ENCODE measurements at regions not wholly inside any gene's neighbourhood (a gene's known extent, or its start where the extent isn't known, plus 50 kb on each side); places are given as distances from the start of the nearest gene placed in this dataset.

DNA sequence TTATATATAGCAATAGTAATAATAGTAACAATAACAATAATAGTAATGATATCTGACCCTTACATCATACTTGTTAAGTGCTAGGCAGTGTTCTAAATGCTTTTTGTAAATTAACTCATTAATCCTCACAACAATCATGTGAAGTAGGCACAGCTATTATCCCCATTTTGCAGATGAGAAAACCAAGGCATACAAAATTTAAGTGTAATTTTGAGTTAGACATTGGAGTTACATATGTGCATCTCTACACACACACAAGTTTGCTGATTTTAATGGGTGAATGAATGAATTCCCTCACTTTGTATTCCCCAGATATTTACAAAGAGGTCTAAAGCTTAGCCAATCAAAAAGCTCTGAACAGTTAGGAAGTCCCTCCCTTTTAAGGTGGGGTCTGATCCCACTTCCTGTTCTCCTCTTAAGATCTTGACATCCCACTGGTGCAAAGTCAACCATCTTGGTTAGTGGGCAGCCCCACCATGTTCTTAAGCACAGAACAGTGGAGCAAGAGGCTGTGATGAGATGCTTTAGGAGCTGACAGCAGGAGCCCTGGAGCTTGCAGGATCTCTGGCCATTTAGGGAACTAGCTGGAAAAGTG is 85.3 kb upstream of the FOXP4 start:
- CTCF ChIA-PET, result interaction anchor here (1.0 kb wide), 1 partner anchor 11 kb away, joined by 3 read pairs; no protein-coding TSS in a partner anchor
- H3K36me3 Mint-ChIP-seq (ENCODE audit: low read depth), result no peaks in the 10 kb centered on the region
- H3K4me1 Mint-ChIP-seq, result no peaks in the 10 kb centered on the region
- no peak for DNase-seq
- H3K27ac Mint-ChIP-seq, result no peak overlapping the region
- no peak overlapping the region for H3K4me3 Mint-ChIP-seq
- H3K9me3 Mint-ChIP-seq, result no peaks in the 10 kb centered on the region
- H3K27me3 Mint-ChIP-seq, result peaks cover 44% of the 10 kb centered on the region
- POLR2A ChIA-PET, result no interaction called here

DNA sequence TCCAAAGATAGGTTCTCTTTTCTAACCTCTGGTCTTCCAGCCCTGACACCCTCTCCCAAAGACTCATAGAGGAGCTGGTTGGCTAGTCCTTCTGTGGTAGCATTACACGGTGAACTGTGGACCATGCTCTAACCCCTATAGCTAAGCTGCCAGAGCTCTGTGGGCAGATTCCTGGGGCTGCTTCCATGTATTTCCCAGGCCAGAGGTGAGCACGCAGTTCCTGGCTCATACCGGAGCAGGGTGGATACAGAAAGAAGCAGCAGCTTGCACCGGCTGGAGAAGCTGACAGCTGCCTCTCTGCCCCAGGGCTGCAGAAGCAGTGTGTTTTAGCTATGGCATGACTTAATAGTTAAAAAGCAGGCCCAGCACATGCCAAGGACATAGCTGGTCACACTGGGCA is 84.1 kb upstream of the FOXP4 start:
- Mint-ChIP-seq H3K4me3 (no peak overlapping the region), H3K36me3 (ENCODE audit: low read depth) (no peaks in the 10 kb centered on the region), H3K4me1 (no peaks in the 10 kb centered on the region), H3K27ac (no peak overlapping the region), H3K9me3 (no peaks in the 10 kb centered on the region), H3K27me3 (peaks cover 48% of the 10 kb centered on the region)
- POLR2A ChIA-PET, result no interaction called here
- DNase-seq, result no peak
- CTCF ChIA-PET, result interaction anchor here (1.4 kb wide), 1 partner anchor 17 kb away, joined by 5 read pairs; no protein-coding TSS in a partner anchor

DNA sequence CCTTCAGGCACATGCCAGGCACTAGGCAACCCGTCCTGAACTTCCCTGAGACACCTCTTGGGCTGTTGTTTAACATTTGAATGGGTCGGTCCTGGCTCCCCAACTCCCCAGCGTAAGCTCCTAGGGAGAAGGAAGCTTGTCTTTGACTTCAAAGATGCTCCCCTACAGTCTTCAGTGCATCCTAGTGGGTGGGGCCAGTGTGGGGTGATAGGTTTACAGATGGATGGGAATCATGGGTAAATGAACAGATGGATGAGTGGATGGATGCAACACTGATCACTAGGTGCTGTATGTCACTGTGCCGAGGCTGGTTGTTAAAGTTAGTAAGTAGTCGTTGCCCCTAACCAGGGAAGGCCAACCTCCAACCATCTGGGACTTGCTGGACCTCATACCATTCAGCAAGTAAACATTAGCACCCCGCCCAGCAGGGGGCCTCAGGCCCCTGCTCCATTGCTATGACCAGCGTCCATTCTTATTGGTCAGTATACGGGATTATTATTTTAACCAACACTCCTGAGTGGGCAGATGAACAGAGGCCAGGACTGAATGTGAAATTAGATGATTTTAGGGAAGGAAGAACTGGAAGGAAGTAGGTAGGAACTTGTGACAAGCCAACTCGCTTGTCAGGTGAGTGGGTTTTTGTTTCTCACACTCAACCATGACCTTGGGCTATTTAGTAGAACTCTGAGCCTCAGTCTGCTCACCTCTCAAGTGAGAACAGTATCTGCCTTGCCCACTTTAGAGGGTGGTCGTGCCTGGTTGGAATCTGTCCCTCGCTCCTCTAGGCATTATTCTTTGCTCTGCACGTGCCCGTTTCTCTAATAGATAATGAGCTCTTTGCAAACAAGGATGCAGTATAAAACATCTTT is 82.9 kb upstream of the FOXP4 start:
- no peaks in the 10 kb centered on the region for H3K9me3 Mint-ChIP-seq
- ChIA-PET POLR2A (no interaction called here), CTCF (interaction anchor here (0.6 to 1.9 kb wide), 4 partner anchors 11 to 34 kb away, joined by 3 to 5 read pairs (median 5); no protein-coding TSS in a partner anchor)
- no peak overlapping the region for H3K4me3 Mint-ChIP-seq
- peaks cover 53% of the 10 kb centered on the region for H3K27me3 Mint-ChIP-seq
- H3K36me3 Mint-ChIP-seq (ENCODE audit: low read depth), result no peaks in the 10 kb centered on the region
- no peak overlapping the region for H3K27ac Mint-ChIP-seq
- DNase-seq, result no peak
- H3K4me1 Mint-ChIP-seq, result no peaks in the 10 kb centered on the region

DNA sequence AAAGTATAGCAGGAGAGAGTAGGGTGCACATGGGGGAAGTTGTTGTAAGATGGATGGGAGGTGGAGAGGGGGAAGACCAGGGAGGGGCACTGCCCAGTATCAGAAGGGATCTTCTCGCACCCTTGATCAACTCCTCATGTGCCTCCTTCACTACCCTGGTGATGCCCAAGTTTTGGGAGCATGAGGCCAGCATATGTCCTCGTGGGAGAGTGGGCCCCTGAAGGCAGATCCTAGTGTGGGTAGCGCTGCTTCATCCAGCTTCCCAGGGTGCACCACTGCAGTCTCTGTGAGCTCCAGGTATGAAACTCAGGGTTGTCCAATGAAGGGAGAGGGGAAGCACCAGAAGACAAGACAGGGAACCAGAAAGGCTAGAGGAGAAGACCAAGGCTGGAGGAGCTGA is 82.2 kb upstream of the FOXP4 start:
- CTCF ChIA-PET, result interaction anchor here (0.6 to 1.9 kb wide), 3 partner anchors 11 to 33 kb away, joined by 3 to 5 read pairs (median 5); no protein-coding TSS in a partner anchor
- no peak overlapping the region for H3K27ac Mint-ChIP-seq

DNA sequence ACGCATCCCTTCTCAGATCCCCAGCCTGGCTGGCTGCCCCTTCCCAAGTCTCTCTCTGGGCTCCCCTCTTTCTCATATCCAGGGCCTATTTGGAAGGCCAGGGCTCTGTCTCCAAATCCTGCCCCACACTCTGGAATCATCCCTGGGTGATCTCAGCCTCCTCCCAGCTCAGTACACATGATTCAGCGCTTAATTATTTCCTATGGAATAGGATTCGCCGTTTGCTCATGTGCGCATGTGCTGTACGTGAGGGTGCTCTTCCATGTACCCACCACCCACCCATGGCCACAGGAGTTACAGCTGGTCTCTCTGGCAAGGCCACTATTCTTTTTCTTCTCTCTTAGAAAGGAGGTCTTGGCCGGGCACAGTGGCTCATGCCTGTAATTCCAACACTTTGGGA is 81.7 kb upstream of the FOXP4 start:
- no peaks in the 10 kb centered on the region for H3K9me3 Mint-ChIP-seq
- no peak overlapping the region for H3K4me3 Mint-ChIP-seq
- CTCF ChIA-PET, result interaction anchor here (1.5 kb wide), 1 partner anchor 12 kb away, joined by 5 read pairs; no protein-coding TSS in a partner anchor

More for the DNA sequence above, 82.2 kb upstream of the FOXP4 start:
- no peaks in the 10 kb centered on the region for H3K9me3 Mint-ChIP-seq
- no peaks in the 10 kb centered on the region for H3K4me1 Mint-ChIP-seq
- no peak for DNase-seq
- H3K27me3 Mint-ChIP-seq, result peaks cover 54% of the 10 kb centered on the region
- no peaks in the 10 kb centered on the region for H3K36me3 Mint-ChIP-seq (ENCODE audit: low read depth)
- POLR2A ChIA-PET, result no interaction called here
- no peak overlapping the region for H3K4me3 Mint-ChIP-seq

DNA sequence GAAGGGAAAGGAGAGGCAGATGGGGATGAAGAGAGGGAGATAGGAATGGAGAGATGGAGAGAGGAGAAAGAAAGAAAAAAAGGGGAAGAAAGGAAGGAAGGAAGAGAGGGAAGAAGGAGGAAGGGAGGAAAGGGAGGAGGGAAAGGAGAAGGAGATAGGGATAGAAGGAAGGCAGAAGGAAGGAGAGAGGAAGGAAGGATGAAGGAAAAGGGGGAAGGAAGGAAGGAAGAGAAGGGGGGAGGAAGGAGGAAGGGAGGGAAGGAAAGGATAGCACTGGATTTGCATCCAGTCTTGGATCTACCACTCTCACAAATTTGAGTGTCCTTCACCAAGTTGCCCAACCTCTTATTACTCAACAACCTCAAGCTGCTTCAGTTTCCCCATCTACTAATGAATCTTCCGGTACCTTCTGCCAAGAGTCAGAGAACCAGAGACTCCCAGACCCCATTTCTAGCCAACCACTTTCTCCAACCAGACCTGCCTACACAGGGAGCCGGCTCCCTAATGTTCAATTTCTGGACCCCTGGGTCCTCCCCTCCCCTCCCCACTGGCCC is 79.7 kb upstream of the FOXP4 start:
- Mint-ChIP-seq H3K27me3 (peaks cover 65% of the 10 kb centered on the region), H3K27ac (no peak overlapping the region), H3K9me3 (no peaks in the 10 kb centered on the region), H3K4me3 (no peak overlapping the region), H3K36me3 (ENCODE audit: low read depth) (no peaks in the 10 kb centered on the region), H3K4me1 (peaks cover 6% of the 10 kb centered on the region)
- ChIA-PET CTCF (interaction anchor here (0.6 kb wide), 1 partner anchor 62 kb away, joined by 3 read pairs; no protein-coding TSS in a partner anchor), POLR2A (no interaction called here)
- no peak for DNase-seq

More for the DNA sequence above, 81.7 kb upstream of the FOXP4 start:
- Mint-ChIP-seq H3K4me1 (no peaks in the 10 kb centered on the region), H3K27me3 (peaks cover 56% of the 10 kb centered on the region), H3K27ac (no peak overlapping the region), H3K36me3 (ENCODE audit: low read depth) (no peaks in the 10 kb centered on the region)
- DNase-seq, result no peak
- POLR2A ChIA-PET, result no interaction called here

DNA sequence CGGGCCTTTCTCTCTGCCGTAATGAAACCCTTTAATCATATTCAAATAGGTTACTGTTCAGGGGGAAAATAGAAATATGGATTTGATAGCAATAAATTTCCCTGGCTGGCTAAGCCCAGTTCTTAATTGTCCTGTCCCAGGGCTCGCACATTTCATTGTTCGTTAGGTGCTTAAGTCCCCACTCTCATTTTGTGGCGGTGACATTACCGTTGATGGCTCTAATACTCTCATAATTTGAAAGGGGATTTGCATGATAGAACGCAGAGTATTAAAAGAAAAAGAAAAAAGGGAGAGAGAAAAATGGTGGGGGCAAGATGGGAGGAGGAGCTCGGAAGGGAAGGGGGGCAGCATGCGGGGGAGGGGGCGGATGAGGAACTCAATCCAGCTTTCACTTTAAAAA is 79.1 kb upstream of the FOXP4 start:
- Mint-ChIP-seq H3K27me3 (peaks cover 63% of the 10 kb centered on the region), H3K27ac (no peak overlapping the region), H3K4me3 (no peak overlapping the region), H3K9me3 (no peaks in the 10 kb centered on the region), H3K36me3 (ENCODE audit: low read depth) (no peaks in the 10 kb centered on the region), H3K4me1 (peaks cover 6% of the 10 kb centered on the region)
- ChIA-PET CTCF (no interaction called here), POLR2A (no interaction called here)
- DNase-seq, result no peak

DNA sequence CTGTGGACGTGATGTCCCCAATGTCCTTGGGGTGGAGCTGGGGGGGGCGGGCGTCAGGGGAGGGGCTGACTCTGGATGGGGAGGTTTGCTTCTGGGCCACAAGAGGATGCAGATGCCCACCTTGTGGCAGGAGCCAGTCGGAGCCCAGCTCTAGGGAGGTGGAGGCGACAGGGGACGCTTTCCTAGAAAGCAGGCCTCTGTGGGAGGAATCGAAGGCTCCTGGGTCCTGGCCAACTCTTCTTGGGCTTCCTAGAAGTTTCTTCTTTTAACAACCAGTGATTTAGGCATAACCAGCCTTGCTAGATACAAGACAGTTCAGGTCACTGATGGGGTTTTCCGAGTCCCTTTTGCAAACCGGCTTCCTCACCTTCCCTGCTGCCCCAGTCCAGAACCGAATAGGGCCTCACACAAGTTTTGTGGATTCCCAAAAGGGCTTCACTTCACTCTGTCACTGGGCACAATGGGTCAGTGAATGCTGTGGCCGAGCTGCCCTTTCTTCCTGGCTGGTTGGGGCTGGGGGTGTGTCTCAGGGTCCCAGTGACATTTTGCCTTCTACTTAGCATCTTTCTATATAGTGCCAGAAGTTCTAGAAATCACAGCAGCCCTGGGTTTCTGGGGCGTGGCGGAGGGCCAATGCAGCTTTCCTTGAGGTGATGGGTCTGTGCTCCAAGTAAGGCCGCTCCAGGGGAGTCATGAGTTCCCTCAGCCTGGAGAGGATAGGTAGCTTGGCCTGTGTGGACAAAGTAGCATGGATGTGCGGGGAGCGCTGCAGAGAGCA is 78.4 kb upstream of the FOXP4 start:
- no peaks in the 10 kb centered on the region for H3K36me3 Mint-ChIP-seq (ENCODE audit: low read depth)
- CTCF ChIA-PET, result interaction anchor here (0.6 kb wide), 1 partner anchor 342 kb away, joined by 3 read pairs; no protein-coding TSS in a partner anchor
- H3K27me3 Mint-ChIP-seq, result peaks cover 71% of the 10 kb centered on the region
- no peaks in the 10 kb centered on the region for H3K9me3 Mint-ChIP-seq
- no peak for DNase-seq
- no peak overlapping the region for H3K27ac Mint-ChIP-seq
- peaks cover 6% of the 10 kb centered on the region for H3K4me1 Mint-ChIP-seq
- H3K4me3 Mint-ChIP-seq, result no peak overlapping the region
- POLR2A ChIA-PET, result no interaction called here

DNA sequence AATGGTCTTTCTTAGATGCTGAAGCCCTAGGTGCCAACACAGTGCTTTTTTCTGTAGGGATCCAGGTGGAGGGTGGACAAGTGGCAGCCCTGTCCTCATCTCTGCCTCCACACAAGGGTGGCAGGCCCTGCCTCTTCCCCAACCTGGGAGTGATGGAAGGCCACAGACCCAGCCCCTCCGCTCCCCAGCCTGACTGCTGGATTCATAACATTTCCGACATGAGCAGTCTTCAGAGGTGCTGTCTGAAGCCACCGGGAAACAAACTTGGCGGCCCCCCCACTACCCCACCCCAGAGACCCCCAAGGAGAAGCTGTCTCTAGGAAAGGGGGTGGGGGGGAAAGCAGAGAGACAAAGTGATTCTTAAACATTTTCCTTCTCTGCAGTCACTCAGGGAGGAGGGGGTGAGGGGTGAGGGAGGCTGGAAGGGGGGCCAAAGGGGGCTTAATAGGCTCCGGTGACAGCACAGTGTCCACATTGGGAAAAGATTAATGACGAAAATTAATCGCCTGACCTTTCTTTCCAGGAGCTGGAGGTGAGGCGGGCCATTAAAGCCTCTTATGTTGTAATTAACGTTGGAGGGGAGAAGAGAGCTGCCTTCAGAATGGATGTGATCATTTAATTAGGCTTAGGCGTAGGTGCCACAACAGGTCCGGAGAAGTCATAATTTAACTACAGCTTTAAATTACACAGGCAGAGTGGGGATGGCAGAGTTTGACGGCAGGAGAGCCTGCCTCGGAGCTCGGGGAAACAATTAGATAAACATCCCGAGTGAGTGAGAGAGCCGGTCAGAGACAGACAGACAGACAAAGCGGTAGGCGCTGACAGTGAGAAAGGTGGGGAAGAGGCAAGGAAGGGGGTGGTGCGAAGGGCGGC is 76.8 kb upstream of the FOXP4 start:
- POLR2A ChIA-PET, result no interaction called here
- H3K4me3 Mint-ChIP-seq, result peak overlapping the region; percentile 18
- no peak overlapping the region for H3K27ac Mint-ChIP-seq
- H3K27me3 Mint-ChIP-seq, result peaks cover 67% of the 10 kb centered on the region
- peaks cover 6% of the 10 kb centered on the region for H3K4me1 Mint-ChIP-seq
- CTCF ChIA-PET, result no interaction called here
- DNase-seq, result no peak
- no peaks in the 10 kb centered on the region for H3K36me3 Mint-ChIP-seq (ENCODE audit: low read depth)
- H3K9me3 Mint-ChIP-seq, result no peaks in the 10 kb centered on the region

DNA sequence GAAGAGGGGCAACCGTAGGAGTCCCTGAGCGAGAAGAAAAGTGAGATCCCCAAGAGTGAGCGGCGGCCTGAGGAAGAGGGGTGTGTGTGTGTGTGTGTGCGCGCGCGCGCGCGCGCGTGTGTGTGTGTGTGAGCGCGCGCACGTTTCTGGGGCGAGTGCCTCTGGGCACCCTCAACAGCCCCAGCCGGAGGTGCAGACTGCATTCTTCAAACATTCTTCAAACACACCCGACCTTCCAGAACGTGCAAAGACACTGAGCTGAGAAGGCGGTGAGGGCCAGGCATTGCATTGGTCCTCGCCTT is 76.2 kb upstream of the FOXP4 start:
- DNase-seq, result no peak
- peak overlapping the region; percentile 18 for H3K4me3 Mint-ChIP-seq
- peaks cover 6% of the 10 kb centered on the region for H3K4me1 Mint-ChIP-seq
- ChIA-PET POLR2A (no interaction called here), CTCF (no interaction called here)
- no peaks in the 10 kb centered on the region for H3K36me3 Mint-ChIP-seq (ENCODE audit: low read depth)
- no peak overlapping the region for H3K27ac Mint-ChIP-seq
- H3K9me3 Mint-ChIP-seq, result no peaks in the 10 kb centered on the region
- peaks cover 67% of the 10 kb centered on the region for H3K27me3 Mint-ChIP-seq

DNA sequence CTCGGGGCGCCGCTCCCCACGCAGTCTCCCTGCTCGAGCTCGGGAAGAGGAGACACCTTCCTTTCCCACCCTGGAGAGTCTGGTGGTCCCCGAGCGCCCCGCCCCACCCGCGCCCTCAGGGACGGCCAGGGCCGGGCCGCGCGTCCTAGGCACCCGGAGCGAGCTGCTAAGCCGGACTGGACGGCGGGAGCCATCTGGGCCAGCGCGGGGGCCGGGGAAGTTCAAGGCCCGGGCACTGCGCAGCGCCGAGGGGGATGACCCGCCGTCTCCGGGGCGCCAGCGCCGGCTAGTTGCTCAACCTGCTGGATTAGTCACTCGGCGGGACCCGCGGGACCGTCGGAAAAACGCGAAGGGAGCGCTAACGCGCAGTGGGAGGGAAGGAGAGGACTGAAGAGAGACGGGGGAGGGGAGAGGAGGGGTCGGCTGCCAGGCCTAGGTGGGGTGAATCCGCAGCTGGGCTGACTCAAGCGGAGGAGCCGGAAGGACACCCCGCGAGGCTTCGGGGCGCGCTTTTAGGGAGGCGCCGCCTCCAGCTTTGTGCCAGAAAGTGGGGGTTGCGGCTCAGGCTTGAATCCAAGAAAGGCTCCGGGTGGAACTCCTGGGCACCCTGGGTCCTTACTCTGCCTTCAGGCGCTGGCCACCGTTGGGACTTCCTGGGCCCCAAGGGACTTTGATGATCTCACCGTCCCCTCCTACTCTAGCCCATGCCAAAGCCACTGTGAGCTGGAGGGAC is 75.7 kb upstream of the FOXP4 start:
- Mint-ChIP-seq H3K27ac (no peak overlapping the region), H3K4me1 (peaks cover 6% of the 10 kb centered on the region), H3K27me3 (peaks cover 71% of the 10 kb centered on the region), H3K36me3 (ENCODE audit: low read depth) (no peaks in the 10 kb centered on the region), H3K9me3 (no peaks in the 10 kb centered on the region), H3K4me3 (no peak overlapping the region)
- ChIA-PET CTCF (no interaction called here), POLR2A (no interaction called here)
- no peak for DNase-seq
